ENCODE measurements at regions not wholly inside any gene's neighbourhood (a gene's known extent, or its start where the extent isn't known, plus 50 kb on each side); places are given as distances from the start of the nearest gene placed in this dataset.

DNA sequence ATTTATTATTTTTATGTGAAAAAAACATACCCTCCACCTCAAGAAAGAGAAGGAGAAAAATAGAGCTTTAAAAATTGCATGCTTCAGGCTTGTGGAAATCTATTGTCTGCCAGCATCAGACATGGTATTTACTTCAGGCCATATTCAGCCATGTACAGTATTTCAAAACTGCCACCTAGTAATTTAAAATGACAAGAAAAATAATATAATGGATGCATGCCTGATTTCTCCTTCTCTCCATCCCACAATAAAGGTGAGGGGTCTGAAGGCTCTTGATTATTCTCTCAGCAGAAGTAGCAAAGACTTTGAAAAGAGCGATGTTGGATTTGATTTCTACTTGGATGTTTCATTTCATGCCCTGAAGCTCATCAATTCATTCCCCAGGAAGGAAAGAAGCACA is 250.7 kb downstream of the TBC1D4 start:
- no peak for DNase-seq (ENCODE audit: low read depth)

DNA sequence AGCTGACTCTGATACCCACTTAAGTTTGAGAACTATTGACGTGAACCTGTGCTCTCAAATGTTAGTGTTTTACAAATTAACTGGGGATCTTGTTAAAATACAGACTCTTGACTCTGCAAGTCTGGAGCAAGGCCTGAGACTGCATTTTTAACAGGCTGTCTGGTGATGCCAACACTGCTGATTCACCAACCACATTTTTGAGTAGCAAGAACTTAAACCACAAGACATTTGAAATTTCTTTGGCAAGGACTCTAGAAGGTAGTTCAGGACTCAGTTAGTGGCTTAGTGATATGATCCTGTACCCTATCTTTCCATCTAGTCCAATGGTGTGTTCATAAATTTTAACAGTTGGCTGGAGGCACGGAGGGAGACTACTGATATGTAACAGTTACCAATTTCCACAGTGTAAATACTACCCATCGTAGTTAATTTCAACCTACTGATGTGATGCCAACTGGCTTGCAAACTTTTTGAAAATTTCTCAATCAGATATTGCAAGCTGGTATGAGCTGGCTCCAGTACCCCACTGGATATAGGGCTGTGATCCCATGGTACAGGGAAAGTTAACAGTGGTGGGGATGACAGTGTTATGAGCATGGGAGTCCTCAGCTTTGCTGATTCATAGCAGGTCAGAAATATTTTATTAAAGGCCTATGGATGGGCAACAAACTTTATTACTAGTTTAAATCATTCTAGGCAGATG is 255.1 kb downstream of the TBC1D4 start:
- DNase-seq (ENCODE audit: low read depth): no peak

DNA sequence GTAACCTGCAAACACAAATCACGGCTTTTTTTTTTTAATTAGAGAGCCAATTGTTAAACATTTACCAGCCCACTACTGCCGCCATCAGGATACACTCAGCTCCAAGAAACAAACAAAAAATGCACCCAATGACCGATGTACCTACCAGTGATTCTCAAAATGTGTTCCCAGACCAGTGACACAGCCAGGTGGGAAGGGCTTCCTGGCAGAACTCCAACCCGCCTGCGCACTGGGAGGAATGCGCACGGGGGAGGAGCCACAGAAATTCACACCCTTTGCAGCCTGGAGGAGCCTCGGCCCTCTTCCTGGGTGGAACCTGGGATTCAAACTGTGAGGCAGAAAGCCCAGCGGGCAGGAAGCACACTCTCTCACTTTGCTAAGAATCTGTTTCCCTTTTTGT is 255.9 kb downstream of the TBC1D4 start:
- DNase-seq (ENCODE audit: low read depth): no peak

DNA sequence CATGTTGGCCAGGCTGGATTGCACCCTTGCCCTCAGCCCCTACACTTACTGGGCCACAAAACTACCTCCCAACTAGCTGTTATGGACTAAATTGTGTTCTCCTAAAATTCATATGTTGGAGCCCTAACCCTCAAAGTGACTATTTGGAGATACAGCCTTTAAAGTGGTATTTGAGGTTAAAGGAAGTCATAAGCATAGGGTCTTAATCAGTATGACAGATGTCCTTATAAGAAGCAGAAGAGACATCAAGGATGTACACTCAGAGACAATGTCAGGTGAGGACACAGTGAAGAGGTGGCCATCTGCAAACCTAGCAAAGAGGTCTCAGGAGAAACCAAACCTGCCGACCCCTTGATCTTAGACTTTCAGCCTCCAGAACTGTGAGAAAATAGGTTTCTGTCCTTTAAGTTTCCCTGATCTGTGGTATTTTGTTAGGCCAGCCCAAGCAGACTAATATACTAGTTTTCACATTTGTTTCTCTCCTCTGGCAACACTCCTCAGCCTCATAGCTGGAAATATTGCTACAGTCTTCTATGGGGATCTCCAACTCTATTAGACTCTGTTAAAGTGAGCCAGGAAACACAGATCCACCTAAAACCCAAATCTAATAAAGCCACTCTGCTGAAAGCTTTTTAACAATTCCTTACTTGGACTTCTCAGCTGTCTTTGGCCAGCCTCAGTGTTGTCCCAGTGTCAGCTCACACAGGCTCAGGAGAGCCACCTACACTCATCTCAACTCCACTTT is 256.5 kb downstream of the TBC1D4 start:
- DNase-seq (ENCODE audit: low read depth): no peak

DNA sequence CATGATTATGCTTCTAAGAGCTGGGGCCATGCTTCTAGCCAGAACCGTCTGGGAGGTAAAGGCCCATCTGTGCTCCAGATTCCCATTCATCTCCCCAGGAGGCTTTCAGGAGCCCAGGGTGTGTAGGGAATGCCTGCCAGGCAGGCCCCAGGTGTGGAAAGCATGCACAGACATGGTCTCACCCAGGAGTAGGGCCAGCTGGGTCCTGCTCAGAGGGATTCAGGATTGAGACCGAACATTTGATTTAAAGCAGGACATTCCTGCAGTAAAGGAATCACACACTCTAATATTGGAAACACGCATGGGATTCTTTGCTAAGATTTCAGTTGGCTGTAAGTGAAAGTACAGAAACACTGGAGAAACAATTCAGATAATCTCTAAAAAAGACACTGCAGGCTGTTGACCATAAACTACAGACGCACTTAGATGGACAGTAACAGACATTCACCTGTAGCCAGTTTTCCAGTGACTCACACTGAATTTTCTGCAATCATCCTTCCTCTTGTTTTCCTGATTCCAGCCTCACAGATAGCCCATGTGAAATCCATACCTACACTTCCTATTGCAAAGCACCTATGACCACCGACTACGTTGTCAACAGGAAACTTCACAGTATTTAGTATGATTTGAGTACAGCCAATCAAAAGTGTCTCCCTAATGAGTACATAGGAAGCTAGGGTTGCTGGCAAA is 257.8 kb downstream of the TBC1D4 start:
- DNase-seq (ENCODE audit: low read depth): no peak

DNA sequence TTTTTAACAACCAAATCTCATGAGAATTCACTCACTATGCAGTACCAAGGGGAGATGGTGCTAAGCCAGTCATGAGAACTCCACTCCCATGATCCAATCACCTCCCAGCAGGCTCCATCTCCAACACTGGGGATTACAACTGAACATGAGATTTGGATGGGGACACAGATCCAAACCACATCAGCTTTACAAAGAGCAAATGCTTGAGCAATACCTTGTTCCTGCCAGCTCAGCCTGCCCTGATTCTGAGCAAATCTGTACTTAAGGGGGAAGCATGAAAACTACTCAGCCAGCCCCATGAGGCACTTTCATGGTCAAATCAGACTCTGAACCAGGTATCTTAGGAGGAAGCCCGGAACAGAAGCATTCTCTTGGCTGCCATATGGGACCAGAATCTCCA is 259.9 kb downstream of the TBC1D4 start:
- DNase-seq (ENCODE audit: low read depth): no peak

DNA sequence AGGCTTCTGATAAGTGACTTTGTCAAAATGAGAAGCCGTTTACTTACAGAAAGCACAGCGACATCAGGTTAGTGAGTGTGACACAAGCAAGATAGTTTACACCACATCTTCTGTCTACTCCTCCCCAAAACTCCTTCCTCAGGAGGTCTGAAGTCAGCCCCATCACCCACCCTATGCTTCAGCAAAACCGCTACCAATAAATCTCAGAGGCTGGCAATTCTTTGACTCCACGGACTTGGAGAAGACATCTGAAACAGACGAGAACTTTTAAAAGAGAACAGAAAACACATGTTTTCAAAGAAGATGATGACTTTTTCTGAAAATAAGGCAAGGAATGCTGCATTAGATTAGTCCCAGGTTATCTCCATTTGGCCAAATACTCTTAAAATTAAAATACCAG is 261.1 kb downstream of the TBC1D4 start:
- DNase-seq (ENCODE audit: low read depth): no peak

DNA sequence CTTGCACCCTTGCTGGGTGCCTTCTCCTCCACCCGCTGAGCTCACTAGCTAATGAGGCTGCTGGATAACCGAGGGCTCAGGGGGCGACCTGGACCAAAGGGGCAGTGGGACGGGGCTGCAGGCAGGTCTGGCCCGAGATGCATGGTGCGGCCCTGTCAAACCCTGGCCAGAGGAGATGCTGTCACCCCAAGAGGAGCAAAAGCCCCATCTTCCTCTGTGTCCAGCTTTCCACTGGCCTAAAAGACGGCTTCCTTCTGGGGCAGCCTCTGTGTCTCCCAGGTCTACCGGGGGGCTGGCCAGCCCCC is 261.8 kb downstream of the TBC1D4 start:
- DNase-seq (ENCODE audit: low read depth): no peak

DNA sequence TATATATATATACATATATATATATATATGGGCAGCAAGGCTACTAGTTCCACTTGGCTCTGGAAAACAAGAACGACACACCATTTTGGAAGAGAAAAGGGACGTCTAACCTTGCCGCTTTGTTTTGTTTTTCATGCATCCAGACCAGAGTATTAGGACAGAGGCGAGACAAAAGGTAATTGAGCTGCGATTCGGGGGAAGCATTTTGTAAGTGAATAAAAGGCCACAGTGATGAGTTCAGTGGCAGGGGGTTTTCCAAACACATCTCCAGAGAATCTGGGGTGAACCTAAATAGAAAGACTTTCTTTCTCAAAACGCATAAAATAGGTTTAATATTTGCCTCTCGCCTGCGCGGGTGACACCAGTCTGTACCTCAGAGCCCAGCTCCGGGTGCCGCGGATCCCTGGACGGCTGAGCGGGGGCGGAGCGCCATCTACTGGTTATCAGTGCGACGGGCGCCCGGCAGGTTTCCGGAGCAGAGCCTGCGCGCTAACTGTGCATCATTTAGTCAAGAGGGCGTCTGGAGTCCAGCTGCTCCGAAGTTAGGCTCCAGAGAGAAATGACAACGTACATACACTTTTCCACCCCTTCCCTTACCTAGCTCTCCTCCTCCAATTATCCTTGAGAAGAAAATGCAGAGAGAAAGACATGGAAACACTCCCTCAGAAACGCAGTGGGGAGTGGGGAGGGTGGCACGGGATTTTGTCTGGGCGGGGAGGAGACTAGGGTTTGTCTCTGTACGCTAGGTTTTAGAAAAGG is 262.3 kb downstream of the TBC1D4 start:
- peak; percentile 56 for DNase-seq (ENCODE audit: low read depth)

DNA sequence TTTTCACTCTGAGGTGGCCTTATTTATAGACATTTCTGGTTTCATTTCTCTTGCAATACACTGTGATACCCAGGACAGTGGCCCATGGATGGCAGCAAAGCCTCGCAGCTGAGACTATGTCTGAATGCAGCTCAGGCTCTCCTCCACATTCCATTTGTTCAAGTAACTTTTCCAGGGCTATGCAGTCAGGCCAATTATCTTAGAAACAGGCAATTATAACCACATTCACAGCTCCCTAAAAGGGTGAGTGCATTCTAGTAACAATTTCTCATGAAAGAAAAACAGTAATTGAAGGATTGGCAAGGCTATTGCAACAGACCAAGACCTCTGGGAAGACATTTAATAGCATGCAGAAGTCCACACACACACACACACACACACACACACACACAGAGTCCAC is 264.0 kb downstream of the TBC1D4 start:
- no peak for DNase-seq (ENCODE audit: low read depth)

DNA sequence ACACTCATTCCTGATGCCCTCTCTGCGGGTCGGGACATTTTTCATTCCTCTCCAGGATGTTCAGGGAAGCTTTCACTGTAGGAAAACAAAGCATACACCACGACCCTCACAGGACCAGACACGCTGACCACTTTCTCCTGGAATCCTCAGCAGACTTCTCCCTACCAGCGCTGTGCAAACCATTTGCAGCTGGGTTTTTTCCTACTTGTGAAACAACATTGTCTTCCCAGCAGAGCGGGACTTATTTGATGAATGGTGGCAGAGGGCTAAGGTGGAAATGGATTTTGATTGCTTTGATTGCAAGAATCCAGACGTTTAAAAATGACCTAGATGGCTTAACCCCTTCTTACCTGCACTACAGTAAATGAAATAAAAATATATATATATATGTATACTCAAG is 265.9 kb downstream of the TBC1D4 start:
- DNase-seq (ENCODE audit: low read depth): no peak

DNA sequence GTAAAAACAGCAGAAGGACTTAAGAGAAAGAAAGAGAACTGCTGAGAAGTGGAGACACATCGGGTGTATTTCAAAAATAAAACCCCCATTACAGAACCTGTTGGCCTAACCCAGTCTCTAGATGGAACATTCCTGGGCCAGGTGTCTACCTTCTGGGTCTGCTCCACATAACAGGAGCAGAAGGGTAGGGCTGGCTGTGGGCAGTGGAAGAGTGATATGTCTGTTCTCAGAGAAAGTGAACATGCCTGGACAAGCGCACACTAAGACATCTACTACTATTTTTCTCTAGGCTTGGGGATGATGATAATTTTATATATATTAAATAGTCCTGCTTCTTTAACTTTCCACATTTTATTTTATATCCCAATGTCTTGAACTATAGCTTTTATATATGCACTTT is 267.1 kb downstream of the TBC1D4 start:
- DNase-seq (ENCODE audit: low read depth): no peak

DNA sequence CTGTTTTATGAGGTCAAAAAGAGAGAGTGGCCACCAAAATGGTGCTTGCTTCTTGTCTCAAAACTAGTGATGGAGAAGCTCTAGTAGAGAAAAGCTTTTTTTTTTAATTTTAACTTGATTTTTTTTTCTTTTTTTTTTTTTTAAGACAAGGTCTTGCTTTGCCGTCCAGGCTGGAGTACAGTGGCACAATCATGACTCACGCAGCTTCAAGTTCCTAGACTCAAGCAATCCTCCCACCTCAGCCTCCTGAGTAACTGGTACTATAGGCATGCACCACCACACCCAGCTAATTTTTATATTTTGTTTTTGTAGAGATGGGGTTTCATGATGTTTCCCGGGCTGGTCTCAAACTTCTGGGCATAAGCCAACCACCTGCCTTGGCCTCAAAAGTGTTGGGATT is 279.0 kb downstream of the TBC1D4 start:
- no peak for DNase-seq (ENCODE audit: low read depth)

DNA sequence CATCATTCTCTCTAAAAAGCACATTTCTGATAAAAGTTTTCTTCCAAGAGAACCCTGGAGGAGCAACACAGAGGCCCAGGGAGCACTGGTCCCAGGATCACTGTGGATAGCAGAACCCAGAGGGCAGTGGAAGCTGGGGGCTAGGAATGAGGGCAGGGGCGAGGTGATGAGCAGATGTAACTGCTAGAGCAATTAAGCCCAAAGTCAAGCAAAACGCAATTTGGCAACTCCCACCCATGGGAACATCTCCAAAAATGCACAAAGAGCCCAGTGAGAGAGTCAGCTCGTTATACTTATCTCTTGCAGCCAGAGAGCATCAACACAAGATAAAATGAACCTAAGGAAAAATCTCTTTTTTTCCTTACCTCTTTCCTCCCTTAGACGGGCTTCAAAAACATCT is 284.2 kb downstream of the TBC1D4 start:
- DNase-seq (ENCODE audit: low read depth): no peak

DNA sequence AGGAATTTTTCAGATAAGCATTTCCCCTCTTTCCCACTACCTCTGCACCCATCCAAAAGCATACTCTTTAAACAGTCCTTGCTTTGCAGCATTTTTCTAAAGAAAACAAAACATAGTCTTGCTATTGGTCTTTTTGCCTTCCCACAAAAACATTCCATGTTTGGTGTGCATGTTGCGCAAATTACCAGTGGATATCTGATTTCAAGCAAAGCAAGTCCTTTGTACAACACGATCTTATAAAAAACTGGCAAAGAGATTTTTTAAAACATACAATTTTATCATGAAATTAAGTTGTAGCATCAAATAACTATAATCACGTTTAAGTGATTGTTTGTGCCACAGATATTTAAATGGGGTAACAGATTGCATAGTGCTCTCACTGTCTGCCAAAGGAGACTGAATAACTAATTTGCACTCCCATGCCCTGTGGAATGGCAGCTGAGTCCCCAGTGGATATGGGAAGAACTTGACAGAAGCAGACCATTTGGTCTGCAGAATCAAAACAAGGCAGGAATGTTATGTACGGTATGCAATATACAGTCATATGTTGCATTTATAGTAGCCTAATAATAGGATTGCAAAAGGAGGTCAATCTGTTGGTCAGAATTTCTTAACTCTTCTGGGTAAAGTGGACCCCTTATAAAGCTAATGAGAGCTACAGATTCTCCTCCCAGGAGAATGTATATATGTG is 285.7 kb downstream of the TBC1D4 start:
- DNase-seq (ENCODE audit: low read depth): no peak

DNA sequence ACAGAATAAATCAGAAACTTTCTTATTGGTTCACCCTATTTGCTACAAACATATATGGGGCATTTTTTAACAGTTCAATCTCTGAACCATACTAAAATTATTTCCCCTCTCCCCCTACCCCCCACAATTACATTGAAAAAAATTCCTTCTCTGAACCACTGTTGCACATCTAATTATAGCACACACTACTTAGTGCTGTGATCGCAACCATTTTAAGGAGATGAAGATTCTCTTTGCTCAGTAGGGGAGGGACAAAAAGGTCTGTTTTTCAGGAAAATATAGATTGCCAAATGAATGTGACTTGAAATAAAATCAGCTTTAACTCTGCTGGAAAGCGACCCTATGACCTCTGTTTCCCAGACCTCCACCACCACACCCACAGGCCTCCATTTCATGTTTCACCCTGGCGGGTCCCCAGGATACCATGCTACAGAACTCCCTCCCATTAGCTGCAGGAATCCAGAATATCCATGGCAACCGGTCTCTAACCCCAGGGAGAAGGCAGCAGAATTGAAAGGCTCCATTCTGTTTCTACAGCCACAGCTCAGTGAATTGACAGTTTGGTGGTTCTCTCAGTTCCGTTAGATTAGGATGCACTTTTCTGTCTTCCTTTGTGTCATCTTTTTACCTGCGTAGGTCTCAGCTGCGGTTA is 286.3 kb downstream of the TBC1D4 start:
- no peak for DNase-seq (ENCODE audit: low read depth)

DNA sequence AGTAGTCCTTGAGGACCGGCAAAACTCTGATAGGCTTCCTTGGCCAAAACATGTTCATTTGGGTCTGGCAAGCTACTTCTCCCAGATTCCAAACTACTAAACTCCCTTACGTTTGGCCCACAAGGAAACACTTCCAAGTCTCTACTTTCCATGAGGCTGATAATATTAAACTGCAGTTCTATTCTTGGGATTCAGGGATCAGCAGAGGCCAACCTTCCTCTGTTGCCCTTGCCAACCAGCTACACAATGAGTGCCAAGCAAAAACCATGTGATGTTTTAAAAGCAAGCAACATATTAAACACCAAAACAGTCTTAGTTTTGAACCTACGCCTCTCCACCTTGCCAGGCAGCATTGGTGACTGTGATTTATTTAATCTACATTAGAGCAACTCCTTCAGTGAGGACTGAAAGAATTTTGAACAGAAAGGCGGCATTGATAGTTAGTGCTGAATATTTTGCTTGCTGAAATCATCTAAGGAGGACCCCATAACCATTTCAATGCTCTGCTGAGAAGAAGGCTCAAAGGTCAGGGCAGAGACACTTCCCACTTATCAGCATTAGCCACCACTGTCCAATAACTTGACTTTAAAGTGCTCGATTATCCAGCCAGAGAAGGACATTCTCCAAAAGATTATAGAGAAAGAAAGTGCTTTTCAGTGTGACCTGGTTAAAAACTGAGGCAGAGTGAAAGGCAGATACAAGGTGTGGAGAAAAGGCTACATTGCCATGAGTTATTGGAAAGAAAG is 287.1 kb downstream of the TBC1D4 start:
- no peak for DNase-seq (ENCODE audit: low read depth)

DNA sequence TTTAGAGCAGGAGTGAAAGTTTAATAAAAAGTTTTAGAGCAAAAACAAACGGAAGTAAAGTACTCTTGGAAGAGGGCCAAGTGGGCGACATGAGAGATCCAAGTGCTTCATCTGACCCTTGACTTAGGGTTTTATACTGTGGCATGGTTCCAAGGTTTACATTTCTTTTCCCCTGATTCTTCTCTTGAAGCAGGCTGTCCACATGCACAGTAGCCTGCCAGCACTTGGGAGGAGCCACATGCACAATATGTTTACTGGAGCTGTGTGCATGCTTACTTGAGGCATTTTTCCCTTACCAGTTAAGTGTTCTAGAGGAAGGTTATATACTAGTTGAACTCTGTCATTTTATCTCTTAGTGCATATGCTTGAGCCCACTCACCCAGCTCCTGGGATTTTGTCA is 295.6 kb downstream of the TBC1D4 start:
- no peak for DNase-seq (ENCODE audit: low read depth)

DNA sequence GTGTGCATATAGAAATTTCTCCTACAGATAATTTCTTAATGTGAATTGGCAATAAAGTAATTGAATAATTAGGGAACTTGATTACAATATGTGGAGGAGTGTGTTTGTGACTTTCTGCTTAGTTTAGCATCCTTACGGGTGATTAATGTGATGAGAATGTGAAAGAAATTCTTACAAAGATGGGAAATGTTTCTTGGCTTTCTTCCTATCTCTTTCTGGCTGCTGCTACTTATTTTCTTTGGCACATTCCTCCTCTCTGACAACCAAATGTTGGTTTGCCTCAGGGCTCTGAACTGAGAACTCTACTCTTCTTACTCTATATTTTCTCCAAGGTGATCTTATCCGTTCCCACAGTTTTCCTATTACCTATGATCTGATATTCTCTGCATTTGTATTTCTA is 300.1 kb downstream of the TBC1D4 start:
- no peak for DNase-seq (ENCODE audit: low read depth)

DNA sequence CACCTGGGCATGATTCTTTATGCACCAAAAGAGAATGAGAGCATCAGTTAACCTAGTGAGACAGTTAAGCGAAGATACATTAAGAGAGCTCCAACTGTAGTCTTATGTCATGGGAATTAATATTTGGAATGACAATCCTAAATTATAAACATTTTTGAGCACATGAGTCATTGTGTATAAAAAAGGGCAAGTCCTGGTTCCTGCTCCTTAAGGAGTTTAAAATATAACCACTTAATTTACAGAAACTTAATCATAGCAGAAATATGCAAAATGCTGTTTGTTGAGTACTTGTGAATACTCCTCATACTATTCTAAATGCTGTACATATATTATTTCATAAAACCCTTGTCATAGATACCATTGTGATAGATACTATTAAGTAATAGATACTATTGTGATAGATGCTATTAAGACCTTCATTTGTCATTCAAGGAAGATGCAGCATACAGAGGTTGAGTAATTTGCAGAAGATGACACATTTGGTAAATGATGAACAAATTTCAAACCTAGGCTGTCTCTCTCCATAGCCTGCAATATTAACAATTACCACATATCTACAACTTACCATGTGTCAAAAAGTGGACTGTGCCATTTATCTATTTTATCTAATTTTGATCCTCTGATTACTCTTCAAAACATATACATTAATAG is 301.0 kb downstream of the TBC1D4 start:
- DNase-seq (ENCODE audit: low read depth): no peak

Data from CMK (cell line).